MG63 (cell line): ENCODE measurements at regions not wholly inside any gene's neighbourhood (a gene's known extent, or its start where the extent isn't known, plus 50 kb on each side); places are given as distances from the start of the nearest gene placed in this dataset.

ENCODE experiments used
- DNase-seq: peaks from one replicate; pipeline ENCODE4 v3.0.0-alpha.2; 2020
- H3K27me3 ChIP-seq: fragments of 250-450 bp; sonication (Bioruptor Pico); 2 replicates; pipeline ENCODE4 v1.5.1; 2020; ENCODE audit warnings: mild to moderate bottlenecking, moderate library complexity
- H3K36me3 ChIP-seq: fragments of 250-450 bp; sonication (Bioruptor Pico); 2 replicates; pipeline ENCODE4 v1.5.1; 2020; ENCODE audit warnings: mild to moderate bottlenecking, moderate library complexity
- H3K4me3 ChIP-seq: fragments of 250-450 bp; sonication (Bioruptor Pico); 2 replicates; pipeline ENCODE4 v1.5.1; 2020; ENCODE audit warnings: mild to moderate bottlenecking, moderate library complexity
- H3K9me3 ChIP-seq: fragments of 250-450 bp; sonication (Bioruptor Pico); 2 replicates; pipeline ENCODE4 v1.5.1; 2020; ENCODE audit warnings: mild to moderate bottlenecking, moderate library complexity

DNA sequence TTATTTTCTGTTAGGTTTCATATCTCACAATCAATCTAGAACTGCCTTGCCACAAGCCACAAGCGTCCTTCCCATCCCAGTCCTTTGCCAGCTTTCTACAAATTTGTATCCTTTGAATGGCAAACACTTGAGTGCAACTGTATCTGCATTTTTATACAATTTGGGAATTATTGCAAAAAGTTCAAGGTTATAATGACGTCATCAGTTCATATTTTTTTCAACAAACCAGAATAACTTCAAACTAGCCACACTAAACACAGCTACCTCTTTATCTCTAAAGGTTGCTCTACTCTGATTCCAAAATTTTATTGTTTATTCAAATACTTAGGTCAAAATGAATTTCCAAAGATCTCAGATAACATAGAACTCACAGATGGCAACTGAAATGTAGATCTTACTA lies 877.1 kb downstream of the TMEM182 start:
- H3K4me3 ChIP-seq, result no peak overlapping the region
- H3K36me3 ChIP-seq, result no peaks in the 10 kb centered on the region
- H3K9me3 ChIP-seq, result no peaks in the 10 kb centered on the region
- DNase-seq, result no peak
- no peaks in the 10 kb centered on the region for H3K27me3 ChIP-seq

DNA sequence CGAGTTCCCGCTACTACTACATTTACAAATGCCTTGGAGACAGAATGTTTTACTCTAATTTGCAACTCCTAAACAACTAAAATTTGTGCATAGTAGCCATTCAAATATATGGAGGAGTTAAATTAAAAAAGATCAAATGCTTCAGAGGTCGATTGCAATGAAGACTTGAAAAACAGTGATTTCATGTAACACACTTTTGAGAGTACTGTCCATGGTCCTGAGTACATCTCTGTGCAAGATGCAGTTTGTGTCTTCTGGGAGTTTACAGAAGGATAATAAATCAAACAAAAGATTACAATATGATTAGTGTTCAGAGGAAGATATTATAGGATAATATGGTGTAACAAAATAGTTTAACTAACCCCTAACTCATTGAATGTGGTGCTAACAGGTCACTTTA lies 894.7 kb downstream of the TMEM182 start:
- no peaks in the 10 kb centered on the region for H3K36me3 ChIP-seq
- H3K9me3 ChIP-seq, result no peaks in the 10 kb centered on the region
- DNase-seq, result no peak
- no peak overlapping the region for H3K4me3 ChIP-seq
- no peaks in the 10 kb centered on the region for H3K27me3 ChIP-seq

- no peaks in the 10 kb centered on the region for H3K27me3 ChIP-seq
- H3K4me3 ChIP-seq, result no peak overlapping the region
- H3K36me3 ChIP-seq, result no peaks in the 10 kb centered on the region
- DNase-seq, result no peak
- H3K9me3 ChIP-seq, result no peaks in the 10 kb centered on the region
Observed at GRCh38 chr2:103660519-103660918, 898.7 kb downstream of the TMEM182 start.

DNA sequence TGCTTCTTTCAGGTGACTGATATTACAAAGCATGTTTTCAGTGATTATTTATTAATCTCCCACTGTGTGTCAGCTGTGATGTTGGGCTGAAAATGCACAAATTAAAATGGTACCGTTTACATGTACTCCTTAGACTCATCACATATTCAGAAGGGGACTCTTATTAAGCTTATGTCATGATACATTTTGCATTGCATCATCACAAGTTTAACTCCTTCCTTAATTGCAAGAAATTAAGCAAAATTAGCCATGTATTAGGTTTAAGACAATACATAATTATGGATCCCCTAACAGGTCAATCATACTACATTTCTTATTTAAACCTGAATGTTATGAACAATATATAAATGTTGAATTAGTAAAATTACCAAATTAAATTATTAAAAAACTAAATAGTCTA lies 899.1 kb downstream of the TMEM182 start:
- H3K4me3 ChIP-seq, result no peak overlapping the region
- no peak for DNase-seq
- H3K27me3 ChIP-seq, result no peaks in the 10 kb centered on the region
- no peaks in the 10 kb centered on the region for H3K9me3 ChIP-seq
- H3K36me3 ChIP-seq, result no peaks in the 10 kb centered on the region

- DNase-seq, result no peak
- no peaks in the 10 kb centered on the region for H3K9me3 ChIP-seq
- no peaks in the 10 kb centered on the region for H3K27me3 ChIP-seq
- H3K4me3 ChIP-seq, result no peak overlapping the region
- no peaks in the 10 kb centered on the region for H3K36me3 ChIP-seq
Observed at GRCh38 chr2:103664690-103665089, 902.9 kb downstream of the TMEM182 start.

DNA sequence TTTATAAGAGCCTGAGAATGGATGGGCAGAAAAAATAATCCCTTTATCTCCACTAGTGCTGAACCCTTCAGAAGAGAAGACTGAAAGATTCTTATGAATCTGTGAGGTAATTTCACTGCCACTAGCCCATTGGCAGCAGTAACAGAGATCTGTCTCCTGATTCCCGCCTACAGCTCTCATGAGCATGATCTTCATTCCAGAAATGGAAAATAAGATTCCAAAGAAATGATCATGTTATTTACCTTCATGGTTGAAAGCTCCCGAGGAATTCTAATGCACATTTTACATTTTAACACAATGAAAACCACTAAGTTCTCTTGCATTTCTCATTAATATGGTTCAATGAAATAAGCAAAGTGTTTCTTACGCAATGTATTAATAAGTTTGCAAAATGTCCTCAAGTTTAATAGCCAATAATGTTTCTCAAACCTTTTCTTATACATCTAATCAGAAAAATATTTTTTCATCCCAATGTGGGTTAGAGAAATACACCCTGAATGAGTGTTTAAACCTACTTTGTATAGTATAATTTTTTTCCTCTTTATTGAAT lies 905.6 kb downstream of the TMEM182 start:
- H3K9me3 ChIP-seq, result no peaks in the 10 kb centered on the region
- H3K36me3 ChIP-seq, result no peaks in the 10 kb centered on the region
- peak; percentile 0 for DNase-seq
- H3K4me3 ChIP-seq, result no peak overlapping the region
- no peaks in the 10 kb centered on the region for H3K27me3 ChIP-seq

- Histone ChIP-seq H3K27me3 (no peaks in the 10 kb centered on the region), H3K4me3 (no peak overlapping the region), H3K9me3 (no peaks in the 10 kb centered on the region), H3K36me3 (no peaks in the 10 kb centered on the region)
- DNase-seq, result no peak
Observed at GRCh38 chr2:103669531-103669930, 907.7 kb downstream of the TMEM182 start.
